Psoas muscle (tissue), 7 donors: ENCODE measurements at regions not wholly inside any gene's neighbourhood (a gene's known extent, or its start where the extent isn't known, plus 50 kb on each side); places are given as distances from the start of the nearest gene placed in this dataset.
"Not testable (repeated sequence)": the region's sequence is repeated elsewhere in the genome, so short reads cannot be mapped to it uniquely, and the experiment has no call there.

Experiments used
- ATAC-seq, 4 donors: fragments of 200-7000 bp; cut with Tn5 transposase; one replicate each; pipeline ENCODE4 v1.9.1; 2020; ENCODE audit warnings: moderate library complexity in 3 of 4, mild to moderate bottlenecking in 2 of 4
- DNase-seq, 2 donors: peaks; one replicate each; pipeline ENCODE4 v3.0.0-alpha.2; 2020
- H3K27ac ChIP-seq: fragments of 200-600 bp; one replicate; pipeline ENCODE4 v1.8.0; 2022
- H3K27me3 ChIP-seq, 3 donors: fragments of 200-600 bp in 1 of 3; one replicate each; pipeline versions ENCODE4 v1.6.1 to v1.8.0; 2013 to 2022; ENCODE audit warnings: low read length in 2 of 3, mild to moderate bottlenecking in 2 of 3, moderate library complexity in 1 of 3; ENCODE audit not compliant: insufficient read depth in 3 of 3
- H3K36me3 ChIP-seq, 2 donors: fragments of 200-600 bp in 1 of 2; one replicate each; pipeline versions ENCODE4 v1.6.1 to v1.8.0; 2013 to 2022; ENCODE audit warnings: low read depth in 1 of 2, mild to moderate bottlenecking in 1 of 2, moderate library complexity in 1 of 2; ENCODE audit not compliant: insufficient read depth in 1 of 2
- H3K4me1 ChIP-seq: fragments of 200-600 bp; one replicate; pipeline ENCODE4 v1.8.0; 2022
- H3K4me3 ChIP-seq: fragments of 200-600 bp; one replicate; pipeline ENCODE4 v1.8.0; 2022; ENCODE audit warnings: mild to moderate bottlenecking
- H3K9me3 ChIP-seq: fragments of 200-600 bp; one replicate; pipeline ENCODE4 v1.8.0; 2022
- WGBS, 3 donors: extraction: QIAGEN DNeasy Blood & Tissue Kit; methylation state at CpG; one replicate each; pipeline versions ENCODE4 v1.1.6 to v1.1.7; 2013; 5-methylcytosine and 5-hydroxymethylcytosine counted together
- intact Hi-C, 2 donors: fragments of 100-400 bp; cut with DNase I; formaldehyde crosslinking; loops; one replicate each; pipeline versions ENCODE4 v1.11.0 to v1.14.2; 2022
- TF ChIP-seq, protein P1 (sequence below): fragments of 200-600 bp; IDR thresholded peaks from one replicate; pipeline ENCODE4 v1.8.0; 2022; ENCODE audit warnings: antibody characterized with exemption
- donor health status: healthy with polysubstance abuse.
- donor health status: DM: no; HTN: no; CAD: no; lungs with moderate emphysema.
- donor health status: Bipolar disorder and iron deficiency.
- donor health status: healthy.
- donor health status: DM: yes; HTN: yes; CAD: no.
- donor health status: DM: no; HTN: no; CAD: no.
- donor health status: DM: yes; HTN: yes; CAD: no.

GRCh38 chr17:30677550-30678249, 146.8 kb downstream of the CRLF3 start:
- Histone ChIP-seq H3K9me3 (peaks cover 5% of the 10 kb centered on the region), H3K36me3 (no peaks in the 10 kb centered on the region), H3K27ac (no peak overlapping the region), H3K4me3 (no peak overlapping the region), H3K27me3 (no peaks in the 10 kb centered on the region), H3K4me1 (no peaks in the 10 kb centered on the region)
- ATAC-seq (no peak), DNase-seq (no peak)
- intact Hi-C loops = no loop called here
- TF ChIP-seq, protein P1, sequence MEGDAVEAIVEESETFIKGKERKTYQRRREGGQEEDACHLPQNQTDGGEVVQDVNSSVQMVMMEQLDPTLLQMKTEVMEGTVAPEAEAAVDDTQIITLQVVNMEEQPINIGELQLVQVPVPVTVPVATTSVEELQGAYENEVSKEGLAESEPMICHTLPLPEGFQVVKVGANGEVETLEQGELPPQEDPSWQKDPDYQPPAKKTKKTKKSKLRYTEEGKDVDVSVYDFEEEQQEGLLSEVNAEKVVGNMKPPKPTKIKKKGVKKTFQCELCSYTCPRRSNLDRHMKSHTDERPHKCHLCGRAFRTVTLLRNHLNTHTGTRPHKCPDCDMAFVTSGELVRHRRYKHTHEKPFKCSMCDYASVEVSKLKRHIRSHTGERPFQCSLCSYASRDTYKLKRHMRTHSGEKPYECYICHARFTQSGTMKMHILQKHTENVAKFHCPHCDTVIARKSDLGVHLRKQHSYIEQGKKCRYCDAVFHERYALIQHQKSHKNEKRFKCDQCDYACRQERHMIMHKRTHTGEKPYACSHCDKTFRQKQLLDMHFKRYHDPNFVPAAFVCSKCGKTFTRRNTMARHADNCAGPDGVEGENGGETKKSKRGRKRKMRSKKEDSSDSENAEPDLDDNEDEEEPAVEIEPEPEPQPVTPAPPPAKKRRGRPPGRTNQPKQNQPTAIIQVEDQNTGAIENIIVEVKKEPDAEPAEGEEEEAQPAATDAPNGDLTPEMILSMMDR = no peak
- 85 to 88% (median 86%) methylated on average over 4 of the region's 4 CpGs for WGBS, 3 donors

- H3K36me3 ChIP-seq, H3K4me1 ChIP-seq, DNase-seq, H3K4me3 ChIP-seq, intact Hi-C loops, H3K9me3 ChIP-seq, ATAC-seq, H3K27me3 ChIP-seq, H3K27ac ChIP-seq: not testable (repeated sequence)
- 75 to 77% (median 77%) methylated on average over 3 of the region's 3 CpGs for WGBS, 3 donors
Measured at GRCh38 chr17:30675777-30676492, 148.6 kb downstream of the CRLF3 start.

- WGBS, 3 donors = 19 to 50% (median 49%) methylated on average over 5 to 9 of the region's 9 CpGs
- H3K36me3 ChIP-seq, H3K27ac ChIP-seq, H3K4me3 ChIP-seq, H3K9me3 ChIP-seq, intact Hi-C loops, ATAC-seq, H3K4me1 ChIP-seq, H3K27me3 ChIP-seq, DNase-seq: not testable (repeated sequence)
Measured at GRCh38 chr17:30669217-30669649, 155.3 kb downstream of the CRLF3 start.

DNA sequence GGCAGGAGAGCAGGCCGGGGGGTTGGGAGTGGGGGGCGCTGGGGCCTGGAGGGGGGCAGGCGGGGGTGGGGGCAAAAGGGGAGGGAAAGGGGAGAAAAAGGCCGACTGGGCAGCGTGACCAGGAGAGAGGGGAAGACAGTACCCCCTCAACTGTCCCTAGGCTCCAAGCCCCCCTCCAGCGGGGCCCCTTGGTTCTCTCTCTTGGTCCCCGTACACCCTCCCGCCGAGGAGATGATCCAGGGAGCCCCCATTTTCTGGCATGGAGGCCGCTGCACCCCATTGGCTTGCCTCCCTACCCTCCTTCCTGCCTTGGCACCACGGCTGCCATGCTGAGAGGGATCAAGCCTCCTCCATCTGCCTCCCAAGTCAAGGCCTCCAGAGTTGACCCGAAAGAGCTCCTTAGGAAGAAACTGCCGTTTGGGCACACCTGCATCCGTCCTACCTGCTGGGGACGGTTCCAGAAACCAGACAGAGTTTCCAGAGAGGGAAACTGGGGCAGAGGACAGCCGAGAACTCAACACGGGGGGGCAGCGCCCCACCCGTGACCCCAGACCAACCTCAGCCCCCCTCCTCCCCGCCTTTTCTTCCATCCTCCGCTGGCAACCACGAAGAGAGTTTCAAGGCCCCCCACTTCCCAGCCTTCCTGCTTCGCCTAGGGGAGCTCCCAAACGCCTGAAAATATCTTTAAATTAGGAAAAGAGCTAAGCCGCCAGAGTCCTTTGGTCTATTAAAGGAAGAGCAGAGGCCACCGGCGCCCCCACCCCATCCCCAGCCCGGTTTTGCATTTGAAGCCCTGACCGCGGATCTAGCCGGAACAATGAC, 155.9 kb downstream of the CRLF3 start:
- H3K27ac ChIP-seq, H3K9me3 ChIP-seq, intact Hi-C loops, DNase-seq, H3K4me1 ChIP-seq, H3K27me3 ChIP-seq, H3K36me3 ChIP-seq, H3K4me3 ChIP-seq: not testable (repeated sequence)
- 4 to 10% (median 8%) methylated on average over 8 to 12 of the region's 31 CpGs for WGBS, 3 donors
- peak in 1 of 4 donors; percentile 32 for ATAC-seq

- H3K9me3 ChIP-seq, H3K36me3 ChIP-seq, H3K27ac ChIP-seq, H3K4me1 ChIP-seq, intact Hi-C loops, H3K27me3 ChIP-seq: not testable (repeated sequence)
- H3K4me3 ChIP-seq = peak overlapping the region; percentile 51
- DNase-seq (peak; percentile 41 to 55), ATAC-seq (peak in 2 of 4 donors; percentile 61 to 64)
- WGBS, 3 donors = 0 to 1% (median 0%) methylated on average over 10 to 29 of the region's 37 CpGs
Measured at GRCh38 chr17:30667657-30668359, 156.7 kb downstream of the CRLF3 start.

- 26 to 47% (median 36%) methylated on average over 8 to 23 of the region's 23 CpGs for WGBS, 3 donors
Measured at GRCh38 chr17:30666838-30667656, 157.4 kb downstream of the CRLF3 start.

GRCh38 chr17:30663727-30664455, 160.6 kb downstream of the CRLF3 start:
- WGBS, 3 donors = 16 to 19% (median 18%) methylated on average over 12 of the region's 12 CpGs
- H3K4me3 ChIP-seq, H3K9me3 ChIP-seq, intact Hi-C loops, ATAC-seq, H3K27me3 ChIP-seq, H3K4me1 ChIP-seq, H3K27ac ChIP-seq, H3K36me3 ChIP-seq, DNase-seq: not testable (repeated sequence)

More at GRCh38 chr17:30666838-30667656, 157.4 kb downstream of the CRLF3 start:
- H3K4me1 ChIP-seq, intact Hi-C loops, H3K27ac ChIP-seq, H3K27me3 ChIP-seq, DNase-seq, H3K9me3 ChIP-seq, H3K36me3 ChIP-seq, ATAC-seq, H3K4me3 ChIP-seq: not testable (repeated sequence)

- H3K4me1 ChIP-seq, intact Hi-C loops, H3K27me3 ChIP-seq, DNase-seq, H3K27ac ChIP-seq, H3K9me3 ChIP-seq, ATAC-seq, H3K36me3 ChIP-seq, H3K4me3 ChIP-seq: not testable (repeated sequence)
- 91 to 100% (median 94%) methylated on average over 2 to 3 of the region's 4 CpGs for WGBS, 3 donors
Measured at GRCh38 chr17:30657148-30657547, 167.3 kb downstream of the CRLF3 start.
